HG02610 (cell line): ENCODE measurements at regions not wholly inside any gene's neighbourhood (a gene's known extent, or its start where the extent isn't known, plus 50 kb on each side); places are given as distances from the start of the nearest gene placed in this dataset.

Source experiments
- ATAC-seq: cut with Tn5 transposase; IDR thresholded peaks from one replicate; pipeline ENCODE4 v1.9.1; 2021; ENCODE audit warnings: mild to moderate bottlenecking, moderate library complexity; ENCODE audit not compliant: unreplicated experiment

- ATAC-seq, result no peak
These were observed 164.3 kb upstream of the MLN start for GRCh38 chr6:33967966-33968724.

GRCh38 chr6:33967265-33967767 lies 163.5 kb upstream of the MLN start:
- no peak for ATAC-seq

- ATAC-seq, result no peak
These were observed 162.7 kb upstream of the MLN start for GRCh38 chr6:33966536-33966935.

GRCh38 chr6:33965766-33966165 lies 162.0 kb upstream of the MLN start:
- no peak for ATAC-seq

- ATAC-seq, result no peak
These were observed 160.6 kb upstream of the MLN start for GRCh38 chr6:33964387-33964786.

- no peak for ATAC-seq
These were observed 159.4 kb upstream of the MLN start for GRCh38 chr6:33963136-33963750.

GRCh38 chr6:33962246-33963027 lies 158.6 kb upstream of the MLN start:
- no peak for ATAC-seq

GRCh38 chr6:33961691-33962090 lies 157.9 kb upstream of the MLN start:
- ATAC-seq, result no peak

GRCh38 chr6:33960345-33961313 lies 156.8 kb upstream of the MLN start:
- no peak for ATAC-seq

- no peak for ATAC-seq
These were observed 156.0 kb upstream of the MLN start for GRCh38 chr6:33959661-33960344.

- no peak for ATAC-seq
These were observed 155.5 kb upstream of the MLN start for GRCh38 chr6:33959329-33959651.

GRCh38 chr6:33958526-33959328 lies 154.9 kb upstream of the MLN start:
- ATAC-seq, result no peak

GRCh38 chr6:33957892-33958525 lies 154.2 kb upstream of the MLN start:
- no peak for ATAC-seq

GRCh38 chr6:33957131-33957891 lies 153.5 kb upstream of the MLN start:
- ATAC-seq, result no peak

GRCh38 chr6:33956206-33956605 lies 152.4 kb upstream of the MLN start:
- no peak for ATAC-seq

- no peak for ATAC-seq
These were observed 151.8 kb upstream of the MLN start for GRCh38 chr6:33955566-33955965.

- no peak for ATAC-seq
These were observed 150.7 kb upstream of the MLN start for GRCh38 chr6:33954453-33954852.

GRCh38 chr6:33953171-33953570 lies 149.4 kb upstream of the MLN start:
- no peak for ATAC-seq
